OCI-LY1 (cell line): ENCODE measurements at regions not wholly inside any gene's neighbourhood (a gene's known extent, or its start where the extent isn't known, plus 50 kb on each side); places are given as distances from the start of the nearest gene placed in this dataset.
A peak's percentile ranks its signal among the peaks of the same experiment; 100 is the strongest.
"Not testable (repeated sequence)": the region's sequence is repeated elsewhere in the genome, so short reads cannot be mapped to it uniquely, and the experiment has no call there.

Experiments used
- H2AFZ ChIP-seq: fragments of 200-600 bp; sonication (generic), shearing (Covaris generic); 2 replicates; pipeline ENCODE4 v1.6.0; 2014; ENCODE audit warnings: antibody characterized with exemption, mild to moderate bottlenecking, low read length
- H3F3A ChIP-seq: fragments of 200-600 bp; sonication (generic), shearing (Covaris generic); 2 replicates; pipeline ENCODE4 v1.6.0; 2014; ENCODE audit warnings: mild to moderate bottlenecking, antibody characterized with exemption, low read length, moderate library complexity; ENCODE audit not compliant: insufficient read depth
- H3K27ac ChIP-seq: fragments of 200-600 bp; sonication (generic); 2 replicates; pipeline ENCODE4 v1.5.1; 2014; ENCODE audit warnings: low read length, mixed run types, mild to moderate bottlenecking, low read depth; ENCODE audit not compliant: poor library complexity, severe bottlenecking
- H3K27me3 ChIP-seq: fragments of 200-600 bp; sonication (generic); 2 replicates; pipeline ENCODE4 v1.6.0; 2014; ENCODE audit warnings: antibody characterized with exemption, mild to moderate bottlenecking, low read length, moderate library complexity; ENCODE audit not compliant: insufficient read depth
- H3K36me3 ChIP-seq: fragments of 200-600 bp; sonication (generic); 2 replicates; pipeline ENCODE4 v1.6.1; 2014; ENCODE audit warnings: mild to moderate bottlenecking, antibody characterized with exemption, low read length, moderate library complexity, mixed read lengths; ENCODE audit not compliant: insufficient read depth
- H3K4me1 ChIP-seq: fragments of 200-600 bp; sonication (generic); 2 replicates; pipeline ENCODE4 v1.5.1; 2014; ENCODE audit warnings: mild to moderate bottlenecking, low read length, moderate library complexity; ENCODE audit not compliant: insufficient read depth, severe bottlenecking
- H3K4me2 ChIP-seq: fragments of 200-600 bp; sonication (generic), shearing (Covaris generic); 2 replicates; pipeline ENCODE4 v1.6.1; 2014; ENCODE audit warnings: low read length
- H3K4me3 ChIP-seq: fragments of 200-600 bp; sonication (generic); 2 replicates; pipeline ENCODE4 v1.5.1; 2014; ENCODE audit warnings: low read length, low read depth, mild to moderate bottlenecking, mixed read lengths; ENCODE audit not compliant: poor library complexity, severe bottlenecking
- H3K79me2 ChIP-seq: fragments of 200-600 bp; shearing (Covaris generic); 2 replicates; pipeline ENCODE4 v1.6.1; 2016; ENCODE audit warnings: mixed run types, low read length, mixed read lengths; ENCODE audit not compliant: insufficient read depth
- H3K9ac ChIP-seq: fragments of 200-600 bp; sonication (generic), shearing (Covaris generic); 2 replicates; pipeline ENCODE4 v1.6.1; 2014; ENCODE audit warnings: mild to moderate bottlenecking, low read length, mixed read lengths
- H3K9me2 ChIP-seq: fragments of 200-600 bp; sonication (generic), shearing (Covaris generic); 2 replicates; pipeline ENCODE4 v1.6.1; 2014; ENCODE audit warnings: low read depth, mild to moderate bottlenecking, low read length, mixed read lengths
- H3K9me3 ChIP-seq: fragments of 200-600 bp; shearing (Covaris generic); 2 replicates; pipeline ENCODE4 v1.6.1; 2014; ENCODE audit warnings: low read length, mixed read lengths
- H4K20me1 ChIP-seq: fragments of 200-600 bp; sonication (generic), shearing (Covaris generic); 2 replicates; pipeline ENCODE4 v1.6.0; 2016; ENCODE audit warnings: mild to moderate bottlenecking, low read length; ENCODE audit not compliant: insufficient read depth
- EZH2 ChIP-seq: fragments of 200-600 bp; sonication (generic), shearing (Covaris generic); IDR thresholded peaks from 2 replicates; pipeline ENCODE4 v1.8.0; 2017; ENCODE audit warnings: borderline replicate concordance, mixed run types, mild to moderate bottlenecking, antibody characterized with exemption, low read length, moderate library complexity, mixed read lengths
- TF ChIP-seq, protein P1 (sequence below): fragments of 200-600 bp; sonication (generic), shearing (Covaris generic); IDR thresholded peaks from 2 replicates; pipeline ENCODE4 v1.5.1; 2017; ENCODE audit warnings: mild to moderate bottlenecking, antibody characterized with exemption, low read length, moderate library complexity, mixed read lengths

GRCh38 chr3:187889601-187890404, 144.5 kb upstream of the BCL6 start:
- Histone ChIP-seq H3K79me2 (no peaks in the 10 kb centered on the region), H3F3A (no peaks in the 10 kb centered on the region), H3K9me3 (no peaks in the 10 kb centered on the region), H3K4me3 (peak overlapping the region; percentile 25), H3K27ac (peak overlapping the region; percentile 35), H2AFZ (peak overlapping the region; percentile 45; the same call in 1 of the 2 replicates), H3K4me1 (peaks cover 14% of the 10 kb centered on the region), H3K9me2 (no peaks in the 10 kb centered on the region), H3K36me3 (no peaks in the 10 kb centered on the region), H3K4me2 (peak overlapping the region; percentile 59), H3K27me3 (no peaks in the 10 kb centered on the region), H3K9ac (peak overlapping the region; percentile 36), H4K20me1 (no peaks in the 10 kb centered on the region)
- no peak for TF ChIP-seq EZH2
- TF ChIP-seq, protein P1, sequence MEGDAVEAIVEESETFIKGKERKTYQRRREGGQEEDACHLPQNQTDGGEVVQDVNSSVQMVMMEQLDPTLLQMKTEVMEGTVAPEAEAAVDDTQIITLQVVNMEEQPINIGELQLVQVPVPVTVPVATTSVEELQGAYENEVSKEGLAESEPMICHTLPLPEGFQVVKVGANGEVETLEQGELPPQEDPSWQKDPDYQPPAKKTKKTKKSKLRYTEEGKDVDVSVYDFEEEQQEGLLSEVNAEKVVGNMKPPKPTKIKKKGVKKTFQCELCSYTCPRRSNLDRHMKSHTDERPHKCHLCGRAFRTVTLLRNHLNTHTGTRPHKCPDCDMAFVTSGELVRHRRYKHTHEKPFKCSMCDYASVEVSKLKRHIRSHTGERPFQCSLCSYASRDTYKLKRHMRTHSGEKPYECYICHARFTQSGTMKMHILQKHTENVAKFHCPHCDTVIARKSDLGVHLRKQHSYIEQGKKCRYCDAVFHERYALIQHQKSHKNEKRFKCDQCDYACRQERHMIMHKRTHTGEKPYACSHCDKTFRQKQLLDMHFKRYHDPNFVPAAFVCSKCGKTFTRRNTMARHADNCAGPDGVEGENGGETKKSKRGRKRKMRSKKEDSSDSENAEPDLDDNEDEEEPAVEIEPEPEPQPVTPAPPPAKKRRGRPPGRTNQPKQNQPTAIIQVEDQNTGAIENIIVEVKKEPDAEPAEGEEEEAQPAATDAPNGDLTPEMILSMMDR = no peak

GRCh38 chr3:187890405-187890752, 145.1 kb upstream of the BCL6 start:
- H3K9me3 ChIP-seq, H3K4me3 ChIP-seq, H3K27me3 ChIP-seq, H3K79me2 ChIP-seq, H3K36me3 ChIP-seq, H2AFZ ChIP-seq, H4K20me1 ChIP-seq, H3F3A ChIP-seq, H3K9me2 ChIP-seq, H3K9ac ChIP-seq, H3K4me2 ChIP-seq: not testable (repeated sequence)
- Histone ChIP-seq H3K27ac (peak overlapping the region; percentile 35), H3K4me1 (peaks cover 14% of the 10 kb centered on the region)

DNA sequence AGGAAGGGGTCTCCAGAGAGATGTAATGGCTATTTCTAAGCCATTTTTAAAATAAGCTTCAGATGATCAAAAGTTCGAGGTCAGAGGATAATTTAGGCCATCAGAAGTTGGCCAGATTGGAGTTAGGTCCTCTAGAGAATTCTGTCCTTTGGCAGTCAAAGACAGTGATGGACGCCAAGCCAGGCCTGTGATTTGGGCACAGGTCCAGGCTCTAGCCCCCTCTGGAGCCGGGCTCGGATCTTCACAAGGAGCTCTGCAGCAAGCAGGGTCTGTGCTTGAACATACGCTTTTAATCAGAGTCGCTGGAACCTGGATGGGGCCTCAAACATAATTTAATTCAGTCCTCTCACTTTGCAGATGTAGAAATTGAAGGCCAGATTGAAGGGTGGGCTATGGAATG, 151.4 kb upstream of the BCL6 start:
- no peak overlapping the region for H2AFZ ChIP-seq
- H3K27ac ChIP-seq = peak overlapping the region; percentile 99
- H3K9me3 ChIP-seq = no peaks in the 10 kb centered on the region
- H3F3A ChIP-seq = peaks cover 4% of the 10 kb centered on the region
- no peak overlapping the region for H3K4me2 ChIP-seq
- no peaks in the 10 kb centered on the region for H3K27me3 ChIP-seq
- no peaks in the 10 kb centered on the region for H3K79me2 ChIP-seq
- H3K4me3 ChIP-seq = no peak overlapping the region
- H4K20me1 ChIP-seq = no peaks in the 10 kb centered on the region
- H3K4me1 ChIP-seq = peaks cover 55% of the 10 kb centered on the region
- TF ChIP-seq EZH2 = no peak
- TF ChIP-seq, protein P1 = no peak
- no peaks in the 10 kb centered on the region for H3K9me2 ChIP-seq
- H3K9ac ChIP-seq = no peak overlapping the region; the same call in 1 of the 2 replicates
- H3K36me3 ChIP-seq = no peaks in the 10 kb centered on the region

GRCh38 chr3:187899246-187899645, 154.0 kb upstream of the BCL6 start:
- H3K4me2 ChIP-seq = peak overlapping the region; percentile 81
- no peaks in the 10 kb centered on the region for H3K79me2 ChIP-seq
- no peaks in the 10 kb centered on the region for H3K9me3 ChIP-seq
- peak overlapping the region; percentile 88 for H3K9ac ChIP-seq
- TF ChIP-seq, protein P1 = no peak
- TF ChIP-seq EZH2 = no peak
- H2AFZ ChIP-seq = no peak overlapping the region
- peaks cover 6% of the 10 kb centered on the region for H3F3A ChIP-seq
- peak overlapping the region; percentile 17 for H3K4me3 ChIP-seq
- H3K27ac ChIP-seq = peak overlapping the region; percentile 99
- no peaks in the 10 kb centered on the region for H3K36me3 ChIP-seq
- H3K9me2 ChIP-seq = no peaks in the 10 kb centered on the region
- H3K27me3 ChIP-seq = no peaks in the 10 kb centered on the region
- peaks cover 81% of the 10 kb centered on the region for H3K4me1 ChIP-seq
- H4K20me1 ChIP-seq = no peaks in the 10 kb centered on the region
